Progenitor cell of endocrine pancreas (in vitro differentiated cells): ENCODE measurements at regions not wholly inside any gene's neighbourhood (a gene's known extent, or its start where the extent isn't known, plus 50 kb on each side); places are given as distances from the start of the nearest gene placed in this dataset.

Experiments used
- DNase-seq: peaks from one replicate; pipeline ENCODE4 v3.0.0; 2021; ENCODE audit warnings: low spot score; ENCODE audit not compliant: unreplicated experiment
- H3K27ac Mint-ChIP-seq: 2 replicates; pipeline ENCODE4 v1.8.0; 2021; ENCODE audit warnings: mild to moderate bottlenecking, moderate library complexity, mixed read lengths
- H3K27me3 Mint-ChIP-seq: 2 replicates; pipeline ENCODE4 v1.8.0; 2021; ENCODE audit warnings: mixed read lengths
- H3K36me3 Mint-ChIP-seq: 2 replicates; pipeline ENCODE4 v1.8.0; 2022; ENCODE audit warnings: mixed read lengths; ENCODE audit not compliant: insufficient read depth
- H3K4me1 Mint-ChIP-seq: 2 replicates; pipeline ENCODE4 v1.8.0; 2021; ENCODE audit warnings: low read depth, mixed read lengths
- H3K4me3 Mint-ChIP-seq: 2 replicates; pipeline ENCODE4 v1.8.0; 2021; ENCODE audit warnings: low read depth, mild to moderate bottlenecking, moderate library complexity, mixed read lengths
- H3K9me3 Mint-ChIP-seq: 2 replicates; pipeline ENCODE4 v1.8.0; 2021; ENCODE audit warnings: low read depth, mixed read lengths
- TF ChIP-seq, protein P1 (sequence below): fragments of 200-600 bp; sonication (generic); IDR thresholded peaks from one replicate; pipeline ENCODE4 v1.5.0; 2021; ENCODE audit warnings: antibody characterized with exemption, mild to moderate bottlenecking; ENCODE audit not compliant: unreplicated experiment

DNA sequence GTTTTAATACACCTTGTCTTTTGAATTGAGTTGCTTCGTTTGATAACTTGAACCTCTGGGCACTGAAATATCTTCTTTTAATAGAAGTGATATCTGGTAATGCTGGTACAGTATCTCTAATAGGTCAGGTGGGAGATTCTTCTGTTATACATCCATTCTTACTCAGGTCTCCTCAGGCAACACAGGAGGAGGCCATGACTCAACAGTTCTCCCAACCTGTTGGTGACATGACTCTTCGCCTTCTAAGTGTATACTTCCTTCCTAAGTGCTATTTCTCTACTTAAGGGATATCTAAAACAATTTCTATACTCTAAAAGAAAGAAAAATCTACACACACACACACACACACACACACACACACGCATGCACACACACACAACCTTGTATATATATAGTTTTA is 509.1 kb downstream of the PCNX1 start:
- Mint-ChIP-seq H3K36me3 (peaks cover 16% of the 10 kb centered on the region), H3K4me1 (no peaks in the 10 kb centered on the region), H3K27ac (no peak overlapping the region), H3K4me3 (no peak overlapping the region), H3K9me3 (peaks cover 4% of the 10 kb centered on the region), H3K27me3 (no peaks in the 10 kb centered on the region)
- DNase-seq = no peak
- TF ChIP-seq, protein P1, sequence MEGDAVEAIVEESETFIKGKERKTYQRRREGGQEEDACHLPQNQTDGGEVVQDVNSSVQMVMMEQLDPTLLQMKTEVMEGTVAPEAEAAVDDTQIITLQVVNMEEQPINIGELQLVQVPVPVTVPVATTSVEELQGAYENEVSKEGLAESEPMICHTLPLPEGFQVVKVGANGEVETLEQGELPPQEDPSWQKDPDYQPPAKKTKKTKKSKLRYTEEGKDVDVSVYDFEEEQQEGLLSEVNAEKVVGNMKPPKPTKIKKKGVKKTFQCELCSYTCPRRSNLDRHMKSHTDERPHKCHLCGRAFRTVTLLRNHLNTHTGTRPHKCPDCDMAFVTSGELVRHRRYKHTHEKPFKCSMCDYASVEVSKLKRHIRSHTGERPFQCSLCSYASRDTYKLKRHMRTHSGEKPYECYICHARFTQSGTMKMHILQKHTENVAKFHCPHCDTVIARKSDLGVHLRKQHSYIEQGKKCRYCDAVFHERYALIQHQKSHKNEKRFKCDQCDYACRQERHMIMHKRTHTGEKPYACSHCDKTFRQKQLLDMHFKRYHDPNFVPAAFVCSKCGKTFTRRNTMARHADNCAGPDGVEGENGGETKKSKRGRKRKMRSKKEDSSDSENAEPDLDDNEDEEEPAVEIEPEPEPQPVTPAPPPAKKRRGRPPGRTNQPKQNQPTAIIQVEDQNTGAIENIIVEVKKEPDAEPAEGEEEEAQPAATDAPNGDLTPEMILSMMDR = no peak

DNA sequence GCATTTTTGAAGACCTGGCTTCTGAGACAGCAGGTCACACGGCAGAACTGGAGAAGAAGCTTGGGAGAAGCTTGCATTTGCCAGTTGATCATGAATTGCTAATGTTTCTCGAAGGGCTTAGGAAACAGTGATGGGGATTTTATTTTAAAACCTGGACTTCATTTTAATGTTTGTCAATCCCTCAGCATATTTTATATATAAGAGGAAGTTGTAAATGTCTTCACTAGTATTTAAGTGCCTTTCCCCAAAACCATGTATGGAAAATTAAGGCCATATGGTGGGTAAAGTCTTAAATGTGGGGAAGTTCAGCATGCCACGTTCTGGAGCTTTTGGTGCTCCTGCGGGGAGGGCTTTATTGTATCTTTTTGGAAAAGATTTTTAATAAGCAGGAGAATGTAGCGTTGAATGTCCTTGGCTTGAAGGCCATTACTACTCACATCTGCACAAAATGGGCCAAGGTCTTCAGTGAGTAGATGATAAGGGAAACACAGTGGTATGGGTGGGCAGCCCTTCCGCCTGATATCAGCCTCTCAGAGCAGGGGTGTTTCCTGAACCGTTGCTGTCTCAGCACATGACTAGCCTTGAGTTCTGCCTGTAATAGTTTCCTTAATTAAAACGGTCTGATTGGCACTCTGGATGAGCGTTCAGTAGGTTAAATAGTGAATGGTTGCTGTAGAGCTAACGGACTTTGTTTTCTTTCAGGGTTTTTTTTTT is 511.4 kb downstream of the PCNX1 start:
- DNase-seq = no peak
- H3K27me3 Mint-ChIP-seq = no peaks in the 10 kb centered on the region
- peaks cover 20% of the 10 kb centered on the region for H3K36me3 Mint-ChIP-seq
- no peak overlapping the region for H3K27ac Mint-ChIP-seq
- H3K4me3 Mint-ChIP-seq = no peak overlapping the region
- TF ChIP-seq, protein P1 = no peak
- H3K9me3 Mint-ChIP-seq = peaks cover 4% of the 10 kb centered on the region
- no peaks in the 10 kb centered on the region for H3K4me1 Mint-ChIP-seq

DNA sequence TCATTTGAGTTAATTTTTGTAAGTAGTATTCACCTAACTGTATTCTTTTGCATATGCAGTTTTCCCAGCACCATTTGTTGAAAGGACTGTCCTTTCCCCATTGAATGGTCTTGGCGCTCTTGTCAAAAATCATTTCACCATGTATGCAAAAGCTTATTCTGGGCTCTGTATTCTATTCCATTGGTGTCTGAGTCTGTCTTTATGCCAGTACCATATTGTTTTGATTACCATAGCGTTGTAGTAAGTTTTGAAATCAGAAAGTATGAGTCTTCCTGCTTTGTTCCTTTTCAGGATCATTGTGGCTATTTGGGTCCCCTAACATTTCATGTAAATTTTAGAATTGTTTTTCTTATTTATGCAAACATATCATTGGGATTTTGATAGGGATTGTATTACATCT is 508.7 kb upstream of the RGS6 start:
- H3K27me3 Mint-ChIP-seq = no peaks in the 10 kb centered on the region
- no peaks in the 10 kb centered on the region for H3K4me1 Mint-ChIP-seq
- DNase-seq = no peak
- H3K27ac Mint-ChIP-seq = no peak overlapping the region
- TF ChIP-seq, protein P1 = no peak
- H3K36me3 Mint-ChIP-seq = peaks cover 43% of the 10 kb centered on the region
- no peak overlapping the region for H3K4me3 Mint-ChIP-seq
- H3K9me3 Mint-ChIP-seq = peaks cover 28% of the 10 kb centered on the region

DNA sequence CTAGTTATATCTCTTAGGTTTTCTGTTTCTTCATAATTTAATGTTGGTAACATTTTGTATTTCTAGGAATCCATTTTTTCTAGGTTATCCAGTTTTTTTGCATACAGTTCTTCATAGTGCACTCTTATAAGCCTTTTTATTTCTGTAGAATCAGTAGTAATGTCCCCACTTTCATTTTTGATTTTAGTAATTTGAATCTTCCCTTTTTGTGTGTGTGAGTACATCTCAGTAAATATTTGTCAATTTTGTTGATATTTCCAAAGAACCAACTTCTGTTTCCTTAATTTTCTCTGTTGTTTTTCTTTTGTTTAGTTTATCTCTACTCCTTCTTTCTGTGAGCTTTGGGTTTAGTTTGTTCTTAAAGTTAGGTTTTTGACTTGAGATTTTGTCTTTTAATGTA is 507.3 kb upstream of the RGS6 start:
- DNase-seq = no peak
- Mint-ChIP-seq H3K4me3 (no peak overlapping the region), H3K27ac (no peak overlapping the region), H3K36me3 (peaks cover 38% of the 10 kb centered on the region), H3K4me1 (no peaks in the 10 kb centered on the region), H3K9me3 (peaks cover 28% of the 10 kb centered on the region), H3K27me3 (no peaks in the 10 kb centered on the region)
- TF ChIP-seq, protein P1 = no peak

DNA sequence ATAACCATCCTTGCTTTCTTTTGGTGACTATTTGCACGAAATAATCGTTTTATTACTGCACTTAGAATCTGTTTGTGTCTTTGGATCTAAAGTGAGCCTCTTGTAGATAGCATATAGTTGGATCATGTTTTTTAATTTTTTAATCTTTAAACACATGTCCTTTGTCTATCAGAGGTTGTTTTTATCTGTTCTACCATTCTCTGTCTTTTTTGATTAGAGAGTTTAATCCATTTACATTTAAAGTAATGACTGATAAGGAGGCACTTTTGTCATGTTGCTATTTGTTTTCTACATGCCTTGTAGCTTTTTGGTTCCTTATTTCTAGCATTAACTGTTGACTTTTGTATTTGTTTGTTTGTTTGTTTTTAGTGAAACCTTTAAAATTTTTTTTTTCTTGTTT is 506.2 kb upstream of the RGS6 start:
- no peak overlapping the region for H3K27ac Mint-ChIP-seq
- no peak for DNase-seq
- H3K4me1 Mint-ChIP-seq = no peaks in the 10 kb centered on the region
- H3K9me3 Mint-ChIP-seq = peaks cover 28% of the 10 kb centered on the region
- H3K36me3 Mint-ChIP-seq = peaks cover 37% of the 10 kb centered on the region
- TF ChIP-seq, protein P1 = no peak
- no peak overlapping the region for H3K4me3 Mint-ChIP-seq
- no peaks in the 10 kb centered on the region for H3K27me3 Mint-ChIP-seq
